ENCODE measurements at regions not wholly inside any gene's neighbourhood (a gene's known extent, or its start where the extent isn't known, plus 50 kb on each side); places are given as distances from the start of the nearest gene placed in this dataset.

DNA sequence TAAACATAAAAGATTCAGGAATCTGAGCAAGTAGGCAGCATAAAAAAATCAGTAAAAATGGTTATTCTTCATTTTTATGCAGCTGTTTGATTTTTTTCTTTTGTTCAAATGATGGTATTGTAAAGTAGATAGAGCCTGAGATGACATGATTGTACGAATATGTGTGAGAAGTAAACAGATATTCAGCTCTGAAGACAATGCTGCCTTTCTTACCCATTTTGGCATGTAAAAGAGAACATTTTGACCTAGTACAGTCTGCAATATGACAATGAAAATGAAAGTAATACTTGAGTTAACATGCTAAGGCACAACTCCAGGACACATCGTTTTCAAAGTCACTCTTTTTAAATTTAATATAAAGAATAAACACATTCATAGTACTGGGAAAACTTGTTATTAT lies 95.7 kb upstream of the NCAM2 start:
- TF ChIP-seq, protein P1, sequence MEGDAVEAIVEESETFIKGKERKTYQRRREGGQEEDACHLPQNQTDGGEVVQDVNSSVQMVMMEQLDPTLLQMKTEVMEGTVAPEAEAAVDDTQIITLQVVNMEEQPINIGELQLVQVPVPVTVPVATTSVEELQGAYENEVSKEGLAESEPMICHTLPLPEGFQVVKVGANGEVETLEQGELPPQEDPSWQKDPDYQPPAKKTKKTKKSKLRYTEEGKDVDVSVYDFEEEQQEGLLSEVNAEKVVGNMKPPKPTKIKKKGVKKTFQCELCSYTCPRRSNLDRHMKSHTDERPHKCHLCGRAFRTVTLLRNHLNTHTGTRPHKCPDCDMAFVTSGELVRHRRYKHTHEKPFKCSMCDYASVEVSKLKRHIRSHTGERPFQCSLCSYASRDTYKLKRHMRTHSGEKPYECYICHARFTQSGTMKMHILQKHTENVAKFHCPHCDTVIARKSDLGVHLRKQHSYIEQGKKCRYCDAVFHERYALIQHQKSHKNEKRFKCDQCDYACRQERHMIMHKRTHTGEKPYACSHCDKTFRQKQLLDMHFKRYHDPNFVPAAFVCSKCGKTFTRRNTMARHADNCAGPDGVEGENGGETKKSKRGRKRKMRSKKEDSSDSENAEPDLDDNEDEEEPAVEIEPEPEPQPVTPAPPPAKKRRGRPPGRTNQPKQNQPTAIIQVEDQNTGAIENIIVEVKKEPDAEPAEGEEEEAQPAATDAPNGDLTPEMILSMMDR (conservative IDR thresholded peaks at IDR 0.05; ENCODE audit: low read length): no peak
- no peak for TF ChIP-seq EZH2phosphoT487 (IDR thresholded peaks at IDR 0.05; ENCODE audit: borderline replicate concordance, low read depth, low read length)

Data from OCI-LY7 (cell line).